LNCAP (cell line): ENCODE measurements at regions not wholly inside any gene's neighbourhood (a gene's known extent, or its start where the extent isn't known, plus 50 kb on each side); places are given as distances from the start of the nearest gene placed in this dataset.

Experiments
- TF ChIP-seq, protein P1 (sequence below): fragments of 450-650 bp; IDR thresholded peaks from 2 replicates; pipeline ENCODE4 v1.5.1; 2017; ENCODE audit warnings: mild to moderate bottlenecking

DNA sequence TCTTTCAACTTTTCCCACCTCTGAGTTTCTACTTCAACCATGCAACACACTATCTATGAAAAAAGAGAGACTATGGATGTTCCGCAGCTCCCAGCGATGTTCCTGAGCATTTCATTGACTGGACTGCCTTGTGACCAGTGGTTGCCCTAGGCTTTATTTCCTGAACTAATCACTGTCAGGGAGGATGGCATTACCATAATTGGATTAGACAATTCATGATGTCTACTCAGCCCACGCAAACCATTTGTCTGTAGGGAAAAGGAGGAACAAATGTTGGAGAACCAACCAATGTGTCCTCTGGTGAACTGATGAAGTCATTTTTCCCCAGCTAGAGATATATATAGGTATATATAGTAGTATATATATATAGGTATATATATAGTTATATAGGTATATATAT, 229.3 kb upstream of the MCTP2 start:
- TF ChIP-seq, protein P1, sequence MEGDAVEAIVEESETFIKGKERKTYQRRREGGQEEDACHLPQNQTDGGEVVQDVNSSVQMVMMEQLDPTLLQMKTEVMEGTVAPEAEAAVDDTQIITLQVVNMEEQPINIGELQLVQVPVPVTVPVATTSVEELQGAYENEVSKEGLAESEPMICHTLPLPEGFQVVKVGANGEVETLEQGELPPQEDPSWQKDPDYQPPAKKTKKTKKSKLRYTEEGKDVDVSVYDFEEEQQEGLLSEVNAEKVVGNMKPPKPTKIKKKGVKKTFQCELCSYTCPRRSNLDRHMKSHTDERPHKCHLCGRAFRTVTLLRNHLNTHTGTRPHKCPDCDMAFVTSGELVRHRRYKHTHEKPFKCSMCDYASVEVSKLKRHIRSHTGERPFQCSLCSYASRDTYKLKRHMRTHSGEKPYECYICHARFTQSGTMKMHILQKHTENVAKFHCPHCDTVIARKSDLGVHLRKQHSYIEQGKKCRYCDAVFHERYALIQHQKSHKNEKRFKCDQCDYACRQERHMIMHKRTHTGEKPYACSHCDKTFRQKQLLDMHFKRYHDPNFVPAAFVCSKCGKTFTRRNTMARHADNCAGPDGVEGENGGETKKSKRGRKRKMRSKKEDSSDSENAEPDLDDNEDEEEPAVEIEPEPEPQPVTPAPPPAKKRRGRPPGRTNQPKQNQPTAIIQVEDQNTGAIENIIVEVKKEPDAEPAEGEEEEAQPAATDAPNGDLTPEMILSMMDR: no peak

DNA sequence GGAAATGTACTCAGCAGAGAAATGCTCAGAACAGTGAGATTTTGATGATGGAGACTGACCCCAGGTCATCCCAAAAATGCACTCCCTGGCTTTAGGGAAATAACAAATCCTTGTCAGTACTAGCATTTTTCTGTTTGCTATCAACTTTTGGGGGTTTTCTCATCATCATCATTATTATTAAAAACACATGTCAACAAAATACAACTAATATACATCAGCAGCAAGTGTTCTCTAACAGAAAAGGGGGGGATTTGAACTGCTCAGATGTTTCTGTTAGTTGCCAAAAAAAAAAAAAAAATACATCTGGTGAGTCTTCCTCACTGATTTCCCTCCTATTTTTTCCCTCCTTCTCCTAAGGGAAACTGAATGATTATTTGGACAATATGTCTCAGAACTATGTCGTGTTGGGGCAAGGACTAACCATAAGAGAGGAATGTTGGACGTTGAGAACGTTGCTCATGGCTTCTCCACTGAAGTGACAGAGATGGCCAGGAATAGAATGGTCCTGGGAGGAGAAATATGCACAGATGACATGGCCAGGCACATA, 230.0 kb upstream of the MCTP2 start:
- TF ChIP-seq, protein P1: no peak

DNA sequence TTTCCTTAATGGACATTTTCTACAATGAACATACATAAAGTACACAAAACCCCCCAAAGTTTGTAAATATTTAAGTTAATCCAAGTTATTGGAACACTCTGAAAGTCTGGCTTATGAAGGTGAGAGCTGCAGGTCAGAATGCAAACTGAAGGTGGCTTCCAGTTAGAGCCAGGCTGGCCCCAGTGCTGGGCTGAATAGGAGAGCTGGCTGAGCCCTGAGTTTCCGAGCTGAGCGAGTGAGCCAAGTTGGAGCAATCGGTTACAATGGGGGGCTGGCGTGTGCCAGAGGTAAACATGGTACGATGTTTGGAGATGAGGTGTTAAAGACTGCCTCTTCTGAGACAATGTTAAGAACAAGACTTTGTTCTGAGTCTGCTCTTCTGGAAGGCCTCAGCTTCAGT, 230.8 kb upstream of the MCTP2 start:
- TF ChIP-seq, protein P1: no peak

DNA sequence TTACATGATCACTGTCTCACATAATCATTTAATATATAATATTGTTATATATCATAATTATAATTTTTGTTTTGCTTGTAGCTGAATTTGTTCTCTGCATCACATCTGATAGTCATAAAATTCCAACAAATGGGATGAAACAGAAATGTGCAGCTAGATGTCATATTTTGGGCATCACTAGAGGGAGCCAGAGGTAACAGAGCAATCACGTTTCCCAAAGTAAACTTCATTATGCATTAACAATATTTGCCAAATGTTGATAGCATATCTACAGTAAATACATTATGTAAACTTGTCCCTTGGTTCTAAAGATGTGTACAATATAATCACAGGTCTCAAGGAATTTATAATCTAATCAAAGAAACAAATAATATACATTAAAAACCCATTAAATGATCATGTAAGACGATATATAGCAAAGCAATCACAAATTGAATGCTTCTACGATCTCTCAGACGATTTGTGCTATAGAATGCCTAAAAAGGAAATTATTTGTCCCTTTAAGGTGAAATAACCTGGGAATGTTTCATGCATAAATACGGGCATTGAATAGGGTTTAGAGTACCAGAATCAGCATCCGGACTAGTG, 234.2 kb upstream of the MCTP2 start:
- TF ChIP-seq, protein P1: peak; percentile 88

- TF ChIP-seq, protein P1: no peak
These were observed 241.8 kb upstream of the MCTP2 start for GRCh38 chr15:93989440-93989998.

GRCh38 chr15:93987068-93987467, 244.3 kb upstream of the MCTP2 start:
- TF ChIP-seq, protein P1: no peak

GRCh38 chr15:93986400-93986984, 244.9 kb upstream of the MCTP2 start:
- TF ChIP-seq, protein P1: no peak
